ENCODE measurements at regions not wholly inside any gene's neighbourhood (a gene's known extent, or its start where the extent isn't known, plus 50 kb on each side); places are given as distances from the start of the nearest gene placed in this dataset.

GRCh38 chr9:75699017-75699416 lies 191.5 kb upstream of the PCSK5 start:
- Histone ChIP-seq H3K4me1 (ENCODE audit: control insufficient read depth, extremely low read depth, insufficient read depth, low read length) (no peaks in the 10 kb centered on the region), H3K9me1 (replicated peaks; ENCODE audit: control insufficient read depth, extremely low read depth, insufficient read depth, low read length) (no peaks in the 10 kb centered on the region), H4K20me1 (replicated peaks; ENCODE audit: control insufficient read depth, extremely low read depth, insufficient read depth, low read length) (no peaks in the 10 kb centered on the region), H2AFZ (ENCODE audit: low read depth, low read length) (no peak overlapping the region), H3K79me2 (ENCODE audit: control insufficient read depth, insufficient read depth, low read length) (no peaks in the 10 kb centered on the region), H3K27ac (ENCODE audit: insufficient read depth, low read depth, low read length) (no peak overlapping the region), H3K4me2 (ENCODE audit: insufficient read depth, low read length) (no peak overlapping the region), H3K9me3 (replicated peaks; ENCODE audit: control insufficient read depth, insufficient read depth, low read length) (no peaks in the 10 kb centered on the region), H3K9ac (replicated peaks; ENCODE audit: extremely low read depth, insufficient read depth, low read length) (no peak overlapping the region), H3K4me3 (replicated peaks in 1 of 3; ENCODE audit: insufficient read depth in 1 of 3, low read depth in 1 of 3, low read length in 3 of 3) (no peak overlapping the region), H3K36me3 (ENCODE audit: control insufficient read depth in 2 of 2, extremely low read depth in 1 of 2, insufficient read depth in 2 of 2, low read length in 2 of 2) (no peaks in the 10 kb centered on the region), H3K27me3 (ENCODE audit: control insufficient read depth in 2 of 2, insufficient read depth in 2 of 2, low read length in 2 of 2) (no peaks in the 10 kb centered on the region)
- ChIA-PET POLR2A (no interaction called here), CTCF (no interaction called here)
- no TSS peak for BruUV-seq (replicated peaks)
- no peak for TF ChIP-seq MAX (IDR thresholded peaks at IDR 0.05; ENCODE audit: insufficient read depth, insufficient read length)
- DNase-seq (ENCODE audit: low read depth, low spot score) (no peak), FAIRE-seq (no peak)
- dilution Hi-C loops (cut with MboI; ENCODE audit: extremely low pct_ligation_motif_present, low sequenced_read_pairs) = no loop called here
- intact Hi-C loops (cut with micrococcal nuclease) = no loop called here

DNA sequence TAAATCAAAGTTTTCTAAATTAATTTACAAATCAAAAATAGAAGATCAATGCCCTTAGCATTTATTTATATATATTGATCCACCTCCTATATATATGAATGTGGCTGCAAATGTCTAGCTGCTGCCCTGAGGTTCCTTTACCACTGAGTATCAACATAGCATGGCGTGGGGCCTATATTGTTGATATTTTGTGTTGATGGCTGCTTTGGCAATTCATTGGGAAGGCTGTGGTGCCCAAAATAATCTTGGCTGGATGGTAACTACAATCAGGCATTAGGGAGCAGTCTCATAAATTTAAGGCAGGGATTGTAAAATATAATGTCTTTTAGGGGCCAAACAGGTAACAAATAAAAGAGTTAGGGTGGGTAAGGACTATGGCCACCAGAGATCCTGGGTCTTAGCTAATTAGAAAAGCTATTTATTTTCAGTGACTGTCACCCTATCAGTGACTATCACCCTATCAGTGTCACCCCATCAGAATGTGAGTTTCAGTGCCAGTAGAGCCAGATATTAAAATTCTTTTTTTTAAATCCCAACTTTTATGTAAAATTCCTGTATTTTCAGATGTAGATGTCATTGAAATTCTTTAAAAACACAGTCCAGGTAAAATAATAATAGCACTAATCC lies 190.7 kb upstream of the PCSK5 start:
- H3K4me2 ChIP-seq (ENCODE audit: insufficient read depth, low read length) = no peak overlapping the region
- H3K27me3 ChIP-seq (ENCODE audit: control insufficient read depth in 2 of 2, insufficient read depth in 2 of 2, low read length in 2 of 2) = no peaks in the 10 kb centered on the region
- dilution Hi-C loops (cut with MboI; ENCODE audit: extremely low pct_ligation_motif_present, low sequenced_read_pairs) (no loop called here), intact Hi-C loops (cut with micrococcal nuclease) (no loop called here)
- H3K9me1 ChIP-seq (replicated peaks; ENCODE audit: control insufficient read depth, extremely low read depth, insufficient read depth, low read length) = no peaks in the 10 kb centered on the region
- no peak overlapping the region for H2AFZ ChIP-seq (ENCODE audit: low read depth, low read length)
- no peaks in the 10 kb centered on the region for H3K9me3 ChIP-seq (replicated peaks; ENCODE audit: control insufficient read depth, insufficient read depth, low read length)
- TF ChIP-seq MYC (IDR thresholded peaks at IDR 0.05; ENCODE audit: low read depth, low read length) = no peak
- TF ChIP-seq GATA2 (IDR thresholded peaks at IDR 0.05; ENCODE audit: insufficient read depth, insufficient read length, low read depth, low read length) = no peak
- no peak for TF ChIP-seq MAX (IDR thresholded peaks at IDR 0.05; ENCODE audit: insufficient read depth, insufficient read length)
- no peak for TF ChIP-seq JUN (IDR thresholded peaks at IDR 0.05; ENCODE audit: borderline replicate concordance, insufficient read depth, insufficient read length, low read depth)
- no peak for TF ChIP-seq POLR2AphosphoS5 (IDR thresholded peaks at IDR 0.05; ENCODE audit: insufficient read depth, low read depth, low read length)
- no peak overlapping the region for H3K9ac ChIP-seq (replicated peaks; ENCODE audit: extremely low read depth, insufficient read depth, low read length)
- no TSS peak for BruUV-seq (replicated peaks)
- no peaks in the 10 kb centered on the region for H3K79me2 ChIP-seq (ENCODE audit: control insufficient read depth, insufficient read depth, low read length)
- no peak overlapping the region for H3K4me3 ChIP-seq (replicated peaks in 1 of 3; ENCODE audit: insufficient read depth in 1 of 3, low read depth in 1 of 3, low read length in 3 of 3)
- FAIRE-seq (no peak), DNase-seq (ENCODE audit: low read depth, low spot score) (no peak)
- CTCF ChIA-PET = no interaction called here
- POLR2A ChIA-PET = no interaction called here
- no peaks in the 10 kb centered on the region for H3K36me3 ChIP-seq (ENCODE audit: control insufficient read depth in 2 of 2, extremely low read depth in 1 of 2, insufficient read depth in 2 of 2, low read length in 2 of 2)
- H4K20me1 ChIP-seq (replicated peaks; ENCODE audit: control insufficient read depth, extremely low read depth, insufficient read depth, low read length) = no peaks in the 10 kb centered on the region
- no peaks in the 10 kb centered on the region for H3K4me1 ChIP-seq (ENCODE audit: control insufficient read depth, extremely low read depth, insufficient read depth, low read length)
- H3K27ac ChIP-seq (ENCODE audit: insufficient read depth, low read depth, low read length) = no peak overlapping the region
